Activated T-cell treated with anti-CD3 and anti-CD28 coated beads, Interleukin-2, amount 50 U/mL, for 72 hours (primary cell): ENCODE measurements at regions not wholly inside any gene's neighbourhood (a gene's known extent, or its start where the extent isn't known, plus 50 kb on each side); places are given as distances from the start of the nearest gene placed in this dataset.

ENCODE experiments used
- ATAC-seq, 2 donors: fragments of 150-1000 bp; cut with Tn5 transposase; replicated peaks in 1 of 2; 2 replicates each; pipeline ENCODE4 v1.10.0; 2021; ENCODE audit warnings: moderate library complexity in 2 of 2, mild to moderate bottlenecking in 1 of 2
- DNase-seq, 2 donors: peaks; one replicate each; pipeline ENCODE4 v3.0.0; 2021 to 2022; ENCODE audit warnings: mixed read lengths in 1 of 2
- H3K27ac Mint-ChIP-seq: one replicate; pipeline ENCODE4 v1.8.0; 2022; ENCODE audit warnings: mild to moderate bottlenecking, moderate library complexity, mixed read lengths
- H3K27me3 Mint-ChIP-seq: one replicate; pipeline ENCODE4 v1.8.0; 2022; ENCODE audit warnings: low read depth, mixed read lengths
- H3K36me3 Mint-ChIP-seq, 2 donors: one replicate each; pipeline ENCODE4 v1.8.0; 2022; ENCODE audit warnings: mixed read lengths in 2 of 2, mild to moderate bottlenecking in 1 of 2; ENCODE audit not compliant: insufficient read depth in 2 of 2
- H3K4me1 Mint-ChIP-seq: one replicate; pipeline ENCODE4 v1.8.0; 2022; ENCODE audit warnings: low read depth, mixed read lengths
- H3K4me3 Mint-ChIP-seq, 2 donors: one replicate each; pipeline ENCODE4 v1.8.0; 2022; ENCODE audit warnings: mild to moderate bottlenecking in 2 of 2, mixed read lengths in 2 of 2, moderate library complexity in 2 of 2
- H3K9me3 Mint-ChIP-seq, 2 donors: one replicate each; pipeline ENCODE4 v1.8.0; 2022; ENCODE audit warnings: mixed read lengths in 2 of 2

DNA sequence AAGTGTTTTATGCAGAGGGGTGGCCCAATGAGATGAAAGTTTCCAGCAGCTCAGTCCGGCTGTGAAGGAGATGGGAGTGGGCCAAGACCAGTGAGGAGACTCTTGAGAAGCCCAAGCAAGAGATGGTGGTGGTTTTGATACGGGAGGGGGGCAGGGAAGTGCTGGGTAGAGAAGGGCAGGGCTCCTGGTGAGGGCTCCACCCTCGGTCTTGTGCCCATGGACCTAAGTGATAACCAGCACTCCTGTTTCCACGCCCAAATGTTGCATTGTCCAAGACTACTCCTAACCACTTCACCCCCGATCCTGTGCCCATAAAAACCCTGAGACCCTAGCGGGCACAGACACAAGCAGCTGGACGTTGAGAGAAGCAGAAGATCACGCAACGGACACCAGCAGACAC is 140.9 kb downstream of the MIS18A start:
- Mint-ChIP-seq H3K9me3 (peaks cover 0 to 1% of the 10 kb centered on the region in 2 donors), H3K4me1 (no peaks in the 10 kb centered on the region), H3K27me3 (peaks cover 11% of the 10 kb centered on the region), H3K27ac (no peak overlapping the region), H3K4me3 (no peak overlapping the region), H3K36me3 (no peaks in the 10 kb centered on the region)
- no peak for DNase-seq
- no peak for ATAC-seq

DNA sequence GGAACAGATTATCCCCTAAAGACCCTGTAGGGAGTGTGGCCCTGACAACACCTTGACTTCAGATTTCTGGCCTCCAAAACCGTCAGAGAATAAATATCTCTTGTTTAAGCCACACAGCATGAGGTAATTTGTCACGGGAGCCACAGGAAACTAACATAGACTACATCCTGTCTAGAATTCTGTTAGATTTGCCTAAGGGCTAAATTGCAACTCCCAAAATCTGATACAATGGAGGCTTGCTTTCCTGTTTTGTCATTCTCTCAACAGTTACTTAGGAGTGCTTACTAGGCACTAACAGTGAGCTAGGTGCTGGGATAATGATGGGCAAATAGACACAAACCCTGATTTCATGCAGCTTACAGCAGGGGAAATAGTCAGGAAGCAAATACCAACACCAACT is 141.6 kb downstream of the MIS18A start:
- Mint-ChIP-seq H3K4me3 (no peak overlapping the region), H3K4me1 (no peaks in the 10 kb centered on the region), H3K9me3 (peaks cover 0 to 1% of the 10 kb centered on the region in 2 donors), H3K36me3 (no peaks in the 10 kb centered on the region), H3K27ac (no peak overlapping the region), H3K27me3 (peaks cover 10% of the 10 kb centered on the region)
- no peak for DNase-seq
- no peak for ATAC-seq

DNA sequence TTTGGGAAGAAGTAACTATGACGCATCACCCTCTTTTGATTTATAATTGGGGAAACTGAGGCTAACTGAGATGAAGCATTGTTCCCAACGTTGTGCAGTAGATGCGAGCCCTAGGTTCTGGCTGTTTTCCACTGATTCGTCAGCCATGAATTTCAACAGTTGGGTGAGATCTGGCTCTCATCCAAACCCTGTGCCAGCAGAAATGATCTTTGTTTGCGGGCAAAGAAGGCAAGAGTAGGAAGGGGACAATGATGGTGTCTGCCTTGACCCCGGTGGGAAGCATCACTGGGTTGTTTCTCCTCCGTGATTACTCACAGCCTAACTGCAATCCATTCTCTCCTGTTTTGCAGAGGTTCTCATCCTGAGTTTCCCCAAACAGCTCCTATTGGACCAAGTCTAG is 142.3 kb downstream of the MIS18A start:
- H3K4me3 Mint-ChIP-seq, result no peak overlapping the region
- H3K9me3 Mint-ChIP-seq, result peaks cover 2 to 3% of the 10 kb centered on the region in 2 donors
- ATAC-seq, result no peak
- no peaks in the 10 kb centered on the region for H3K36me3 Mint-ChIP-seq
- no peak for DNase-seq
- H3K27me3 Mint-ChIP-seq, result peaks cover 8% of the 10 kb centered on the region
- no peaks in the 10 kb centered on the region for H3K4me1 Mint-ChIP-seq
- H3K27ac Mint-ChIP-seq, result no peak overlapping the region

DNA sequence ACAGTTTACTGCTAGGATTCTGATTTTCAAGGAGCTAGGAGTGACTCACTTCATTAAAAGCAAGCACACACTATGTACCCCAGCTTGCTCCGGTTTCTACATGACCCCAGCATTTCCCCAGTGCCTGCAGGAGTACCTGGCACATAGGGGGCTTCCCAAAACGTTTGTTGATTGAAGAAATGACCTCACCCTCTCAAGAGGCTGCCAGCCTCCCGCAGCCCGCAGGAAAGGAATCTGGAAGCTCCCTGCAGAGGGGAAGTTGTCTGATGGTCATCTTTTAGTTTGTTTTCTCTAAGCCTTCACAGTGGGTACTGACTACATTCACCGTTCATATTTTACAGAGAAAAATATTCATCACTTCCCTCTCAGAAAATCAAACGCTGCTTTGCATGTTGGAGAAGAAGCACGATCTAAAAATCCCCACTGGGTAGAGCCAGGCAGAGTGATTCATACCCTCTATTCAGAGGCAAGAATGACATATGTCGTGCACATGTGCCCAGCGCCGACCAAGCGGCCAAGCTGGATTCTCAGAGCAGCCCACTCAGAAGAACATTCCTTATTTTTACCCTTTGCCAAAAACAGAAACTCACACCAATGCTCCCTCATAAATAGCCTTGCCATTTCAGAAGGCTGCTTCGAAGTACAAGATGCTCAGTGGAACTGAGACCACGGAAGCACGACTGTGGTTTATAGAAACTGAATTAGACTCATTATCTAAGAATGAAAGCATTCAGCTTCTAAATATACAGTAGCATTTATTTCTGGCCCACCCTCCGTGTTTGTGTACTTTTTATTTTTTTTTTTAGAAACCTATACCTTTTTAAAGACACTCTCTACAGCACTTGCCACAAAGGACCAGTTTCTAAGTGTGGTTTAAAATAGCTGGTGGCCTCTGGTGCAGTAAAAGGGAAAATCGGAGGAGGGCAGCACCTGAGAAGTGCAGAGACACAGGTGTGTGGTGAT is 143.2 kb downstream of the MIS18A start:
- Mint-ChIP-seq H3K9me3 (peaks cover 2 to 3% of the 10 kb centered on the region in 2 donors), H3K4me3 (no peak overlapping the region), H3K36me3 (no peaks in the 10 kb centered on the region), H3K4me1 (no peaks in the 10 kb centered on the region), H3K27me3 (peaks cover 12% of the 10 kb centered on the region), H3K27ac (no peak overlapping the region)
- ATAC-seq, result no peak
- DNase-seq, result no peak

DNA sequence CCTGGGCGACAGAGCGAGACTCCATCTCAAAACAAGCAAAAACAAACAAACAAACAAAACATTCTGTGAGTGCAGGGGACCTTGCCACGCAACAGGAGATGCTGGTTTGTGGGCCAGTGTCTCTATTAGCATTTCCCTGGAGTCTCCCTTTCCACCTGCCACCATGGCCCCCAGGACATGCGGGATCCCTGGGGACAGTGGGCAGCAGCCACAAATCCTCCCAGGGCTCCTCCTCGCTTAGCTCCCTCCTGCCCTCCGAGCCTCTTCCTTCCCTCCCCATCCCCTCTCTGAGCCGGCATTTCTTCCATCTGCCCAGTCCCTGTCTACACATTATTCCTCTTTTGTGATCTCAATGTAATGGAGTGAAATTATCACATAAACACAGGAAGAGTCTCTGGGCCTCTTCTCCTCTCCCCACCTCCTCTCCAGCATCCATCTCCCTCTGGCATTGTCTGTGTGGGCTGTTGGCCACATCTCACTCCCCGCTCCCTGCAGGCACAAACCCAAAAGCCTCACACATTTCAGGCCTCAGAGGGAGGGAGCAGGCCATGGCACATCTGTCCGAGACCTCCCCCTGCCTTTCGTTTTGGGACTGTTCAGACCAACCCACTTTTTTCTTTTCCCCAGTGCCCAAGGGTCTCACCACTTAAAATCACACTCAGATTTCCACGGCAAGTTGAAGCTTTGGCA is 144.3 kb downstream of the MIS18A start:
- Mint-ChIP-seq H3K4me3 (no peak overlapping the region), H3K4me1 (no peaks in the 10 kb centered on the region), H3K27ac (no peak overlapping the region), H3K36me3 (no peaks in the 10 kb centered on the region), H3K27me3 (peaks cover 12% of the 10 kb centered on the region), H3K9me3 (peaks cover 2 to 3% of the 10 kb centered on the region in 2 donors)
- ATAC-seq, result no peak
- DNase-seq, result no peak

DNA sequence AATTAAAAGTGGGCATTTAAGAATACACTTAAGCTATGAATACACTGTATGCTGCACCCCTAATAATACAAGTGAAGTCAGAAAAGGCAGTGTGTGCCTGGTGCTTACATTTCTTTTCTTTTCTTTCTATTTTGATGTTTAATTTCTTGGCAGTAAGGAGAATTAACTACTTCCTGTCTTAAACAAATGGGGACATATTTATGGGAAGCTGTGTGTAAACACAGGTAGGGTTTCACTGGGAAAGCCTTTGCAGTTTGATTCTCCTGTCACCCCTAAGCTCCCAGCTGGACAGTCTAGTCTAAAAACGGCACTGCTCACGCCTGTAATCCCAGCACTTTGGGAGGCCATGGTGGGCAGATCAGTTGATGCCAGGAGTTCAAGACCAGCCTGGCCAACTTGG is 146.0 kb downstream of the MIS18A start:
- Mint-ChIP-seq H3K27me3 (peaks cover 12% of the 10 kb centered on the region), H3K4me1 (no peaks in the 10 kb centered on the region), H3K36me3 (no peaks in the 10 kb centered on the region), H3K27ac (no peak overlapping the region), H3K4me3 (no peak overlapping the region), H3K9me3 (peaks cover 4 to 5% of the 10 kb centered on the region in 2 donors)
- DNase-seq (no peak), ATAC-seq (no peak)

DNA sequence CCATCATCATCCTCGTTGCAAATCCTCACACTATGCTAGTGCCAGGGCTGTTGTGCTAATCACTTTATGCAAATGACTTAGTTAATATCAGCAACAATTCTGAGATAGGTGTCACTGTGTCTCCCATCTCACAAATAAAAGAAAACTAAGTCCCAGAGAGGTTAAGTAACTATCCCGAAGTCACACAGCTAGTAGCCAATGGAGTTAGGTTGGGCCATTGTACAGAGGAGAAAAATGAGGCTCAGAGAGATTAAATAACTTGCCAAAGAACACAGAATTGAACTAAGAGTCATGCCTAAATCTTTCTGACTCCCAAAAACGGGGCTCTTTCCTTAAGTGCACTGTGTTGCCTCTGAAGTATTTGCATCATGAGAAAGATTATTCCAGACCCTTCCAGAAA is 146.4 kb downstream of the MIS18A start:
- Mint-ChIP-seq H3K9me3 (peaks cover 4 to 5% of the 10 kb centered on the region in 2 donors), H3K4me1 (no peaks in the 10 kb centered on the region), H3K4me3 (no peak overlapping the region), H3K27me3 (peaks cover 12% of the 10 kb centered on the region), H3K27ac (no peak overlapping the region), H3K36me3 (no peaks in the 10 kb centered on the region)
- DNase-seq (no peak), ATAC-seq (no peak)

DNA sequence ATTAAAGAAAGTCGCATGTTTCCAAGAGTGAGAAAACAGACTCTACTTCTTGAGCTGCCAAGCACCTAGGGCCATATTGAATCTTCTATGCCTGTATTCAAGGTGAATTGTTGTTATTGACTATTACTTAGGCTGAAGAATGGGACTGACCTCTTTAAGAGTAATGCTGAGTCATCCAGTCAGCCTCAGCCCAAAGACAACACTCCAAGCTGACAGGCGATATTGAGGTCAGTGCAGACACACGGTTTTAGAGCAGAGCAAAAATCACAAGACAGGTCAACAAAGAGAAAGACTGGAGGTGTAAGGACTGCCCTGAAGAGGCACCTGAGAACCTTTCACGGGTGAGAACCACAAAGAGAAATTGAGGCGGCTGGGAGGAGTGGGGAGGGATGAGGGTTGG is 146.9 kb downstream of the MIS18A start:
- Mint-ChIP-seq H3K27ac (no peak overlapping the region), H3K4me1 (no peaks in the 10 kb centered on the region), H3K9me3 (peaks cover 4 to 5% of the 10 kb centered on the region in 2 donors), H3K27me3 (peaks cover 12% of the 10 kb centered on the region), H3K4me3 (no peak overlapping the region), H3K36me3 (no peaks in the 10 kb centered on the region)
- ATAC-seq (no peak), DNase-seq (no peak)

DNA sequence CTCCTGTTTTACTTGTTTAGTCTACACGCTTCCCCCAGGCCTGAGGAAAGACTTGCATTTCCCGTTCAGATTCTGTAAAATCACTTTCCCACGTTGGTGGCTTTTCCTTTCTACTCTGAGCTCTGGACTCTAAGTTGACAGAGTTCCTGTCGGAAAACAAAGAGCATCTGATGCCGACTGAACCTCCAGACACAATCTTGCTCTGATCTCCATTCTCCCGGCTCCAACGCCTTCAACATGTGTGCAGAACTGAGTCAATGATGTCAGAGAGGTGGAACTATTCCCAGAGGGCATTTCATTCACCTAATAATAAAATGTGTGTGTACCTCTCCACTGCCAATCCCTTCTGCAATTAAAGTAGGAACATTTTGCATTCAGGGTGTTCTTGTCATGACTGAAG is 147.7 kb downstream of the MIS18A start:
- Mint-ChIP-seq H3K4me1 (no peaks in the 10 kb centered on the region), H3K4me3 (no peak overlapping the region), H3K9me3 (peaks cover 4 to 5% of the 10 kb centered on the region in 2 donors), H3K27me3 (peaks cover 12% of the 10 kb centered on the region), H3K27ac (no peak overlapping the region), H3K36me3 (no peaks in the 10 kb centered on the region)
- ATAC-seq (no peak), DNase-seq (no peak)

DNA sequence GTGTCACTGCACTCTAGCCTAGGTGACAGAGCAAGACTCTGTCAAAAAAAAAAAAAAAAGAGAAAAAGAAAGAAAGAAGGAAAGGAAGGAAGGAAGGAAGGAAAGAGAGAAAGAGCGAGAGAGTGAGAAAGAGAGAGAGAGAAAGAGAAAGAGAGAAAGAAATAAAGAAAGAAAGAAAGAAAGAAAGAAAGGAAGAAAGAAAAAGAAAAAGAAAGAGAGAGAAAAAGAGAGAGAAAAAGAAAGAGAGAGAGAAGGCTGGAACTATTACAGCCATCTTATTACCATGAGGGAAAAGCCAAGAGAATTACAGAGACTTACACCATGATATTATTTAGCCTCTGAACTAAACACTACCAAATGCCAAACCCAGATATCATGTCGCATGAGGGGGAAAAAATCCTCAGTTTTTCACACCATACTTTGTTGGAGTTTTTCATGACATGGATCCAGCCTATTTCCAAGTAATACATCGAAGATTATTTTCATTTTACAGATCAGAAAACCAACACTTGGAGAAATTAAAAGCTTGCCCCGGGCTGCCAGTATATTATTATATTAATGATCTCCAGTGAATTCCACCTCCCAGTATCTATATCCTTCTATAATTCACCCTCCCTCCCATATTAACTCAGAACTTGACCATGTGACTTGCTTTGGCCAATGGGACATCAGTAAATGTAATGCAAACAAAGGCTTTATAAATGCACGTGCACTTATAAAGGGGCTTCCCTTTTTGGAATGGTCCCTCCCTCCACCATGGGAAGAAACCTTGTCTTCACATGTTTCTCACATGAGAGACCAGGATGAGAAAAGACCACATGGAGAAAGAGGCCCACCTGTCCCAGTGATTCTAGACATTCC is 148.6 kb downstream of the MIS18A start:
- peaks cover 4 to 8% of the 10 kb centered on the region in 2 donors for H3K9me3 Mint-ChIP-seq
- ATAC-seq (no peak), DNase-seq (no peak)
- H3K4me3 Mint-ChIP-seq, result no peak overlapping the region
- H3K4me1 Mint-ChIP-seq, result no peaks in the 10 kb centered on the region
- H3K36me3 Mint-ChIP-seq, result no peaks in the 10 kb centered on the region
- H3K27me3 Mint-ChIP-seq, result peaks cover 12% of the 10 kb centered on the region
- H3K27ac Mint-ChIP-seq, result no peak overlapping the region

DNA sequence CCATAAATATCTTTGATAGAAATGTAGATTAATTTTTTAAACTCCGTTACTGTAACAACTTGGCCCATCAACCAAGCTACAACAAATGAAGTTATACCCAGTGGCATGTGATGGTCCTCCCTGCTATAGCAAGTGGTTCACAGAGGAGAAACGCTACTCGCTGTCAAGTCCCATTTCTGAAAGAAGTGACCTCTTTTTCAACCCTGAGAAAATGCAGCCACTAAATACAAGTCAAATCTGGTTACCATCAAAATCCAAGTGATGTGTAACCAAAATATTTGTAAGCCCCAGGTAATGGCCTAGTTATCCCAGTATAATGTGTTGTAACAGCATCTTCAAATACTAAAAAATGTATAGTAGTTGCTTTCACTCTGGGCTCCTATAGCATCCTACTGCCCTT is 151.8 kb downstream of the MIS18A start:
- Mint-ChIP-seq H3K4me1 (no peaks in the 10 kb centered on the region), H3K27ac (no peak overlapping the region), H3K36me3 (peaks cover 2 to 4% of the 10 kb centered on the region in 2 donors), H3K9me3 (peaks cover 6 to 7% of the 10 kb centered on the region in 2 donors), H3K27me3 (peaks cover 12% of the 10 kb centered on the region), H3K4me3 (no peak overlapping the region)
- ATAC-seq, result no peak
- no peak for DNase-seq

DNA sequence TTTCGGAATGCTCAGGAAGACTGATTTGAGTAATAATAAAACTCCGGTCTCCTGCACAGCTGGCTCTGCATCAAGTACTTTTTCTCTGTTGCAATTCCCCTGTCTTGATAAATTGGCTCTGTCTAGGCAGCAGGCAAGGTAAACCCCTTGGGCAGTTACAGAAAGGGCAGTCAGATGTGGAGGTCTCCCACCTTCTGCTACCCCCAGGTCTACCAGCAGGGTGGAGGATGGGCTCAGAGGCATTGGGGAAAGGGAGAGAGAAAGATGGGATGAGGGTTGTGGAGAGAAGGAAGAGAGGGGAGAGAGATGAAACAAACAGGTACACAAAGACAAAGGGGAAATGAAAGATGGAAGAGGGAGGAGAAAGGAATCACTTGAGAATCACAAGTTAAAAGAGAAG is 156.8 kb downstream of the MIS18A start:
- no peak for ATAC-seq
- Mint-ChIP-seq H3K27ac (no peak overlapping the region), H3K9me3 (peaks cover 1 to 3% of the 10 kb centered on the region in 2 donors), H3K27me3 (no peaks in the 10 kb centered on the region), H3K4me1 (no peaks in the 10 kb centered on the region), H3K4me3 (no peak overlapping the region), H3K36me3 (peaks cover 2 to 4% of the 10 kb centered on the region in 2 donors)
- no peak for DNase-seq

DNA sequence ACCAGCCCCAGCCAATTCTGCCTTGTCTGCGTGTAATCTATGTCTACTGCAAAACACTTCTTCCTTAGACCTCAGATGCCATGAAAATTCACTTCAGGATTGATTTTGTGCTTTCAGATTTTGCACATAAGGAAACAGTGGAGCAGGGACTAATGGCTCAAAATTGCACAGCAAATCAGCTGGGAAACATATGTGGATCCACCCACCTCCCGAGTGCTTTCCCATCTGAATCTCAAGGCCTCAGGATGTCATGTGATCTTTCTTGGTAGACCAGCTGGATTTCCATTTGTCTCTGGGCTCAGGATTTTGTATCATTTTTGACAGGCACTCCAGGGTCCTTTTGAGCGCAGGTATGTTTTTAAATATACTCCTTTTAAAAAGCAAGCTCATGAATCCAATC is 158.6 kb downstream of the MIS18A start:
- peaks cover 2 to 4% of the 10 kb centered on the region in 2 donors for H3K36me3 Mint-ChIP-seq
- no peak overlapping the region for H3K27ac Mint-ChIP-seq
- H3K4me3 Mint-ChIP-seq, result no peak overlapping the region
- no peaks in the 10 kb centered on the region for H3K27me3 Mint-ChIP-seq
- H3K4me1 Mint-ChIP-seq, result no peaks in the 10 kb centered on the region
- no peak for DNase-seq
- H3K9me3 Mint-ChIP-seq, result peaks cover 1% of the 10 kb centered on the region in 2 donors
- no peak for ATAC-seq
